Osteoblast (primary cell): ENCODE measurements at regions not wholly inside any gene's neighbourhood (a gene's known extent, or its start where the extent isn't known, plus 50 kb on each side); places are given as distances from the start of the nearest gene placed in this dataset.
A peak's percentile ranks its signal among the peaks of the same experiment; 100 is the strongest.

Source experiments
- DNase-seq: peaks from one replicate; pipeline ENCODE4 v3.0.0; 2011; ENCODE audit warnings: low spot score, mixed read lengths; ENCODE audit not compliant: insufficient read length; ENCODE audit errors: missing footprints
- H2AFZ ChIP-seq: 2 replicates; pipeline ENCODE4 v1.6.0; 2011; ENCODE audit warnings: mild to moderate bottlenecking, low read length
- H3K27ac ChIP-seq: 2 replicates; pipeline ENCODE4 v1.5.1; 2011; ENCODE audit warnings: mild to moderate bottlenecking, low read depth, low read length, moderate library complexity
- H3K27me3 ChIP-seq: 2 replicates; pipeline ENCODE4 v1.6.0; 2012; ENCODE audit warnings: mild to moderate bottlenecking, control low read depth, inconsistent platforms, low read length, moderate library complexity; ENCODE audit not compliant: insufficient read depth
- H3K36me3 ChIP-seq: 2 replicates; pipeline ENCODE4 v1.5.1; 2011; ENCODE audit warnings: mild to moderate bottlenecking, low read length, control low read depth, moderate library complexity; ENCODE audit not compliant: insufficient read depth
- H3K4me1 ChIP-seq: 2 replicates; pipeline ENCODE4 v1.5.1; 2011; ENCODE audit warnings: mild to moderate bottlenecking, low read length, control low read depth, moderate library complexity; ENCODE audit not compliant: insufficient read depth
- H3K4me2 ChIP-seq: 2 replicates; pipeline ENCODE4 v1.6.0; 2011; ENCODE audit warnings: mild to moderate bottlenecking, low read length; ENCODE audit not compliant: insufficient read depth
- H3K4me3 ChIP-seq: fragments of 200-600 bp; sonication (generic); 3 replicates; pipeline ENCODE4 v1.5.1; 2012; ENCODE audit warnings: mild to moderate bottlenecking, low read length, inconsistent platforms; ENCODE audit not compliant: insufficient read depth
- H3K79me2 ChIP-seq: 2 replicates; pipeline ENCODE4 v1.6.0; 2012; ENCODE audit warnings: mild to moderate bottlenecking, low read length, control low read depth, inconsistent platforms; ENCODE audit not compliant: insufficient read depth
- H3K9me3 ChIP-seq: 2 replicates; pipeline ENCODE4 v1.5.1; 2011; ENCODE audit warnings: low read depth, low read length, control low read depth
- H4K20me1 ChIP-seq: 2 replicates; pipeline ENCODE4 v1.6.0; 2012; ENCODE audit warnings: mild to moderate bottlenecking, low read length, control low read depth; ENCODE audit not compliant: insufficient read depth
- CTCF ChIP-seq: IDR thresholded peaks from 2 replicates; pipeline ENCODE4 v1.5.1; 2011; ENCODE audit warnings: mild to moderate bottlenecking, low read depth, low read length, moderate library complexity; ENCODE audit errors: extremely low read depth

- Histone ChIP-seq H3K27me3 (no peaks in the 10 kb centered on the region), H2AFZ (peak overlapping the region; percentile 22), H3K4me3 (no peak overlapping the region), H3K27ac (no peak overlapping the region), H3K4me2 (no peak overlapping the region), H3K9me3 (no peaks in the 10 kb centered on the region), H3K36me3 (no peaks in the 10 kb centered on the region), H4K20me1 (no peaks in the 10 kb centered on the region), H3K4me1 (no peaks in the 10 kb centered on the region), H3K79me2 (no peaks in the 10 kb centered on the region)
- DNase-seq: no peak
- no peak for TF ChIP-seq CTCF
Observed at GRCh38 chr12:91307957-91308670, 125.5 kb upstream of the DCN start.

GRCh38 chr12:91290354-91290753 lies 107.7 kb upstream of the DCN start:
- no peaks in the 10 kb centered on the region for H3K27me3 ChIP-seq
- no peaks in the 10 kb centered on the region for H3K4me1 ChIP-seq
- TF ChIP-seq CTCF: no peak
- H3K4me3 ChIP-seq: no peak overlapping the region
- no peak overlapping the region for H3K27ac ChIP-seq
- no peaks in the 10 kb centered on the region for H4K20me1 ChIP-seq
- no peaks in the 10 kb centered on the region for H3K9me3 ChIP-seq
- no peak for DNase-seq
- no peaks in the 10 kb centered on the region for H3K36me3 ChIP-seq
- no peak overlapping the region for H3K4me2 ChIP-seq
- no peak overlapping the region for H2AFZ ChIP-seq
- no peaks in the 10 kb centered on the region for H3K79me2 ChIP-seq

GRCh38 chr12:91289906-91290305 lies 107.3 kb upstream of the DCN start:
- TF ChIP-seq CTCF: no peak
- H3K9me3 ChIP-seq: no peaks in the 10 kb centered on the region
- H3K4me2 ChIP-seq: no peak overlapping the region
- no peak for DNase-seq
- H4K20me1 ChIP-seq: no peaks in the 10 kb centered on the region
- H3K4me1 ChIP-seq: no peaks in the 10 kb centered on the region
- H3K27ac ChIP-seq: no peak overlapping the region
- H3K79me2 ChIP-seq: no peaks in the 10 kb centered on the region
- no peak overlapping the region for H3K4me3 ChIP-seq
- peak overlapping the region; percentile 67 for H2AFZ ChIP-seq
- H3K27me3 ChIP-seq: no peaks in the 10 kb centered on the region
- no peaks in the 10 kb centered on the region for H3K36me3 ChIP-seq

DNA sequence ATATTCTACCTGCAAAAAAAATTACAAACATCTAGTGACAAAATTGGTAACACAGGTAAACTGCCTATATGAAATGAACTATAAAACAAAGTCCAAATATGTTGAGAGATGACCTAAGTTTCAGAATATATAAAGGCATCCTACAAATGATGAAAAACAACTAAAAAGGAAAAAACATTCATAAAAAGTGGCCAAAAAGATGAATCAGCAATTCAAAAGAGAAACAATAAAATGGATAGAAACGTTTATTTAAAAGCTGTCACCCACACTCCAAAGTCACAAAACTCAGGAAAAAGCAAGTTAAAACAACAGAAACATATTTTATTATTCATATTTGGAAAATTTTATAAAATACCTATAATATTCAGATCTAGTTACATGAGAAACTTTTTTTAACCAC lies 106.5 kb upstream of the DCN start:
- H3K36me3 ChIP-seq: no peaks in the 10 kb centered on the region
- no peak overlapping the region for H2AFZ ChIP-seq
- no peaks in the 10 kb centered on the region for H3K9me3 ChIP-seq
- no peak for TF ChIP-seq CTCF
- no peak for DNase-seq
- H3K4me3 ChIP-seq: no peak overlapping the region
- H3K4me2 ChIP-seq: no peak overlapping the region
- H3K27ac ChIP-seq: no peak overlapping the region
- H3K4me1 ChIP-seq: no peaks in the 10 kb centered on the region
- no peaks in the 10 kb centered on the region for H3K27me3 ChIP-seq
- no peaks in the 10 kb centered on the region for H3K79me2 ChIP-seq
- no peaks in the 10 kb centered on the region for H4K20me1 ChIP-seq
